Lung microvascular endothelial cell (primary cell): ENCODE measurements at regions not wholly inside any gene's neighbourhood (a gene's known extent, or its start where the extent isn't known, plus 50 kb on each side); places are given as distances from the start of the nearest gene placed in this dataset.
A peak's percentile ranks its signal among the peaks of the same experiment; 100 is the strongest.

Source experiments
- DNase-seq, 2 donors: peaks; one replicate each; pipeline versions ENCODE4 v3.0.0 to v3.0.0-alpha.2; 2010; ENCODE audit warnings: low read depth in 2 of 2

GRCh38 chr21:38740090-38740489 is 65.6 kb upstream of the ETS2 start:
- DNase-seq: peak; percentile 7 to 16

GRCh38 chr21:38741092-38741949 is 64.4 kb upstream of the ETS2 start:
- DNase-seq: no peak

- DNase-seq: no peak
Observed at GRCh38 chr21:38741950-38742256, 63.8 kb upstream of the ETS2 start.

GRCh38 chr21:38742580-38743260 is 63.0 kb upstream of the ETS2 start:
- DNase-seq: no peak

GRCh38 chr21:38743772-38744529 is 61.8 kb upstream of the ETS2 start:
- peak; percentile 73 to 75 for DNase-seq

- DNase-seq: no peak
Observed at GRCh38 chr21:38744861-38745260, 60.9 kb upstream of the ETS2 start.

GRCh38 chr21:38747810-38748209 is 57.9 kb upstream of the ETS2 start:
- no peak for DNase-seq

- no peak for DNase-seq
Observed at GRCh38 chr21:38751379-38752050, 54.2 kb upstream of the ETS2 start.

- DNase-seq: no peak
Observed at GRCh38 chr21:38752051-38752505, 53.7 kb upstream of the ETS2 start.

- DNase-seq: no peak
Observed at GRCh38 chr21:38753114-38753513, 52.6 kb upstream of the ETS2 start.

GRCh38 chr21:38753557-38753971 is 52.2 kb upstream of the ETS2 start:
- no peak for DNase-seq
